Activated CD4-positive, alpha-beta T cell treated with anti-CD3 and anti-CD28 coated beads for 36 hours (primary cell): ENCODE measurements at regions not wholly inside any gene's neighbourhood (a gene's known extent, or its start where the extent isn't known, plus 50 kb on each side); places are given as distances from the start of the nearest gene placed in this dataset.
"Not testable (repeated sequence)": the region's sequence is repeated elsewhere in the genome, so short reads cannot be mapped to it uniquely, and the experiment has no call there.

Experiments
- ATAC-seq: fragments of 200-7000 bp; cut with Tn5 transposase; one replicate; pipeline ENCODE4 v1.10.0; 2021; ENCODE audit warnings: mild to moderate bottlenecking, moderate library complexity
- CTCF ChIA-PET: fragments of 350-600 bp; sonication (Branson Sonifier 250); formaldehyde crosslinking; loops from one replicate; lab custom pipeline; 2021; ENCODE audit warnings: antibody characterized with exemption; lab: Charles Lee
- POLR2A ChIA-PET: fragments of 350-600 bp; sonication (Branson Sonifier 250); formaldehyde crosslinking; loops from one replicate; lab custom pipeline; 2021; ENCODE audit warnings: antibody characterized with exemption, inconsistent platforms; lab: Charles Lee
- DNase-seq: peaks from one replicate; pipeline ENCODE4 v3.0.0-alpha.2; 2020
- H3K27ac Mint-ChIP-seq: one replicate; pipeline ENCODE4 v1.8.0; 2021; ENCODE audit warnings: mixed read lengths
- H3K27me3 Mint-ChIP-seq: one replicate; pipeline ENCODE4 v1.8.0; 2021; ENCODE audit warnings: mixed read lengths
- H3K36me3 Mint-ChIP-seq: one replicate; pipeline ENCODE4 v1.8.0; 2021; ENCODE audit warnings: low read depth, mixed read lengths
- H3K4me1 Mint-ChIP-seq: one replicate; pipeline ENCODE4 v1.8.0; 2021; ENCODE audit warnings: mixed read lengths
- H3K4me3 Mint-ChIP-seq: one replicate; pipeline ENCODE4 v1.8.0; 2021; ENCODE audit warnings: mild to moderate bottlenecking, moderate library complexity, mixed read lengths
- H3K9me3 Mint-ChIP-seq: one replicate; pipeline ENCODE4 v1.8.0; 2021; ENCODE audit warnings: low read depth, mixed read lengths
- intact Hi-C, 2 experiments: fragments of 100-400 bp; cut with DNase I in 1 of 2; cut with micrococcal nuclease in 1 of 2; formaldehyde crosslinking; loops; one replicate each; pipeline versions ENCODE4 v1.14.2 to v1.15.1; 2022 to 2024; cut with DNase I, micrococcal nuclease

DNA sequence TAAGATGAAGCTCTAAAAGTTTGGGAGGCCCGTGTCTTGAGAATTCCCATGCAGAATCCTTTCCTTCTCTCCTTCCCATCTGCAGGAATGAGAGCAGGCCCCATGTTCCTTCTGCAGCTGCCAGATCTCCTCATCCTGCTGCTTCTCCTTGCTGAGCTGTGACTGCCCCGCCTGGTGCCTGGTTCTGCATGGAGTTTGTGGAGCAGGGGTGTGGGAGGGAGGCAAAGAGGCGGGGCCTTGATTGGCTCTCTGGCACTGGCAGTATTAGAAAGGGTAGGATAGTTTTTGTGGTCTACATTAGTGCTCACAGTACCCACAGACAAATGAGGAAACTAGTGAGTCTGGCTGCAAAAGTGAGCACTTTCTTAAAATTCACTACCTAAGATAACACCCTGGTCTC is 91.1 kb upstream of the CLPB start:
- H3K27me3 Mint-ChIP-seq, result no peaks in the 10 kb centered on the region
- ChIA-PET CTCF (interaction anchor here (0.9 kb wide), 2 partner anchors 9 to 62 kb away, joined by 3 to 4 read pairs; no protein-coding TSS in a partner anchor), POLR2A (no interaction called here)
- ATAC-seq, result no peak
- intact Hi-C loops, result no loop called here
- no peak for DNase-seq
- H3K36me3 Mint-ChIP-seq, result no peaks in the 10 kb centered on the region
- H3K27ac Mint-ChIP-seq, result no peak overlapping the region
- peaks cover 6% of the 10 kb centered on the region for H3K4me1 Mint-ChIP-seq
- H3K9me3 Mint-ChIP-seq, result no peaks in the 10 kb centered on the region
- no peak overlapping the region for H3K4me3 Mint-ChIP-seq

DNA sequence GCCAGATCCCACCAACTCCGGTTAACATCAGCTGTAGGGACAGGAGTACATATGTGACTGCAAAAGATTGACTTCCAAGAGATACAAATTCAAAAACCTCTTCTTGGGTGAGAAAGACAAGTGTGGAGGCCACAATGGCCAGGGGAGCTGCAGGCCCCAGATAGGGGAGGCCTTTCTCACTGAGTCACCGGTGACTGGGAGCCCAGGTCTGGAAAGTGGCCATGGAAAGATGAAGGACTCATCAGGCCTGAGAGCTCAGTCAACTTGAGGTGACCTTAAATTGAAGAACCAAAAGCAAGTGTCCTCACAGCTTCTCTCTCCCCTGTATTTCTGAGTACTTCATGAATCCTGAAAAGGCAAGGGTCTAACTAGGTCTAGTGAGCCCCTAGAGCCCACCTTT is 90.4 kb upstream of the CLPB start:
- intact Hi-C loops, result no loop called here
- ATAC-seq, result no peak
- POLR2A ChIA-PET, result no interaction called here
- CTCF ChIA-PET, result interaction anchor here (0.6 to 1.6 kb wide), 4 partner anchors 10 to 257 kb away, joined by 3 to 4 read pairs (median 4); no protein-coding TSS in a partner anchor
- Mint-ChIP-seq H3K27me3 (no peaks in the 10 kb centered on the region), H3K4me1 (peaks cover 12% of the 10 kb centered on the region), H3K36me3 (no peaks in the 10 kb centered on the region), H3K27ac (no peak overlapping the region), H3K9me3 (no peaks in the 10 kb centered on the region), H3K4me3 (no peak overlapping the region)
- DNase-seq, result no peak

DNA sequence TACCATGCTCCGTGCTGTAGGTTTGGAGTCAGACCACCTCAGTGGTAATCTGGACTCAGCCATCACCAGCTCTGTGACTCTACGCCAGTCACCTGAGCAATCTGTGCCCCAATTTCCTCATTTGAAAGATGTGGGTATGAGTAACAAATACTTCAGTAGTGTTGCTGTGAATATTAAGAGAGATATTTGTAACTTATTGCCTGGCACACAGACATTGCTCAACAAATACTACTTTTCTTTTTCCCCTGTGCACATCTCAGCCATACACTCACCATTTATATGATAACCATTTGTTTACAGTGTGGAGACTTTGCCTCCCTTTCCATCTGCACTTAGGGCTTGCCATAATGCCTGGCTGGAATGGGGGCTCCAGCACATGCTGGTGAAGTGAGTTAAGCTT is 89.7 kb upstream of the CLPB start:
- Mint-ChIP-seq H3K4me3 (no peak overlapping the region), H3K4me1 (peaks cover 20% of the 10 kb centered on the region), H3K36me3 (no peaks in the 10 kb centered on the region), H3K9me3 (no peaks in the 10 kb centered on the region), H3K27ac (no peak overlapping the region), H3K27me3 (no peaks in the 10 kb centered on the region)
- intact Hi-C loops, result no loop called here
- ChIA-PET POLR2A (no interaction called here), CTCF (interaction anchor here (1.6 kb wide), 1 partner anchor 76 kb away, joined by 4 read pairs; no protein-coding TSS in a partner anchor)
- no peak for ATAC-seq
- no peak for DNase-seq

DNA sequence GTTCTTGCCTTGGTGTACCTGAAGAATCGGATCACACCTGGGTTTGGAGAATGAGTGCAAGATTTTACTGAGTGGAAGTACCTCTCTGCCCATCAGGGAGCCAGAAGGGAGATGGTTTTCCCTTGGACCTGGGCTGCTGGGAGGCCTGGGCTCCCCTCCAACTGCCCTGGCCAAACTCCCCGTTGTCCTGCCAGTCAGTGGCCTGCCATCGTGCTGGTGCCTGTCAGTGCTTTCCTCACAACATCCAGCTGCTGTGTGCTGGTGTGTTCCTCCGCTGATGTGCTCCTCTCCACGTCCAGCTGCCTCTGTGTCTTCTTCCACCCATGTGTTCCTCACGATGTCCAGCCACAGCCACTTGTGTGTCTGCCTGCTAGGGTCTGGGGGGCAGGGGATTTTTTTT is 87.9 kb upstream of the CLPB start:
- POLR2A ChIA-PET, result no interaction called here
- CTCF ChIA-PET, result no interaction called here
- intact Hi-C loops, result no loop called here
- no peak overlapping the region for H3K27ac Mint-ChIP-seq
- H3K9me3 Mint-ChIP-seq, result no peaks in the 10 kb centered on the region
- H3K36me3 Mint-ChIP-seq, result no peaks in the 10 kb centered on the region
- H3K4me3 Mint-ChIP-seq, result no peak overlapping the region
- no peak for ATAC-seq
- H3K4me1 Mint-ChIP-seq, result peaks cover 21% of the 10 kb centered on the region
- no peak for DNase-seq
- H3K27me3 Mint-ChIP-seq, result no peaks in the 10 kb centered on the region

DNA sequence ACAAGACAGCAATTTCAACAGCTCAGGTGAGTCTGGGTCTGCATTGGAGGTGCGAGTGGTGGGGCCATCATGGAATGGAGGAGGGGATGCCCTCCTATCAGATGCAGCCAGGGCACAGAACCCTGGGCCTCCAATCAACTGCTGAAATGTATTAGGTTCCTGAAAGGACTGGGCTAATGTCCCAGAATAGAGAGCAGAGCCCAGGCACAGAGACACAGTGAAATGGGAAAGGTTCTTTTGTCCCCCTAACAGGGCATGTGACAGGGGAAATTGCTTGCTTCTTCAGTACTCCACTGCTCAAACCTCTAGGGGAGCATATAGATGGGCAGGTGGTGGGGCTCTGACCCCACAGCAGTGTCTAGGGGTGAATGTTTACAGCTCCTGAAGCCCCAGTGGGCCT is 87.3 kb upstream of the CLPB start:
- DNase-seq (no peak), ATAC-seq (no peak)
- H3K4me3 Mint-ChIP-seq, result no peak overlapping the region
- no peaks in the 10 kb centered on the region for H3K27me3 Mint-ChIP-seq
- no peaks in the 10 kb centered on the region for H3K9me3 Mint-ChIP-seq
- intact Hi-C loops, result no loop called here
- no peaks in the 10 kb centered on the region for H3K36me3 Mint-ChIP-seq
- no peak overlapping the region for H3K27ac Mint-ChIP-seq
- peaks cover 21% of the 10 kb centered on the region for H3K4me1 Mint-ChIP-seq
- ChIA-PET CTCF (no interaction called here), POLR2A (no interaction called here)

DNA sequence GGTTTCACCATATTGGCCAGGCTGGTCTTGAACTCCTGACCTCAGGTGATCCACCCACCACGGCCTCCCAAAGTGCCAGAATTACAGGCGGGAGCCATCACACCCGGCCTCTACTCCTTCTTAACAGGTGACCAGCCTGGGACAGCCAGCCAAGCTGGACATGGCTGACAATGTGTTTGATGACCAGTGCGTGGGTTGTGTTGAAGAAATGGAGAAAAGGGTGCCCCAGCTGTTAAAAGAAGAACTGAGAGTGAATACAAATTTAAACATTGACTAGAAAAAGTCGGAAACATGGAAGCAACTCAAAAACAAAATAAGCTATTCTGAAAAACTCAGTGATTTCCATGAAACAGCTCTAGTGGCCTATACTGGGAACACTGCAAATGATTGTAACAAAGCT is 86.5 kb upstream of the CLPB start:
- ChIA-PET POLR2A (no interaction called here), CTCF (interaction anchor here (0.7 to 2.5 kb wide), 4 partner anchors 17 to 767 kb away, joined by 3 to 8 read pairs (median 3); no protein-coding TSS in a partner anchor)
- no peaks in the 10 kb centered on the region for H3K27me3 Mint-ChIP-seq
- intact Hi-C loops, result no loop called here
- H3K36me3 Mint-ChIP-seq, result no peaks in the 10 kb centered on the region
- no peaks in the 10 kb centered on the region for H3K9me3 Mint-ChIP-seq
- no peak overlapping the region for H3K4me3 Mint-ChIP-seq
- ATAC-seq (no peak), DNase-seq (no peak)
- H3K4me1 Mint-ChIP-seq, result peaks cover 21% of the 10 kb centered on the region
- H3K27ac Mint-ChIP-seq, result no peak overlapping the region

DNA sequence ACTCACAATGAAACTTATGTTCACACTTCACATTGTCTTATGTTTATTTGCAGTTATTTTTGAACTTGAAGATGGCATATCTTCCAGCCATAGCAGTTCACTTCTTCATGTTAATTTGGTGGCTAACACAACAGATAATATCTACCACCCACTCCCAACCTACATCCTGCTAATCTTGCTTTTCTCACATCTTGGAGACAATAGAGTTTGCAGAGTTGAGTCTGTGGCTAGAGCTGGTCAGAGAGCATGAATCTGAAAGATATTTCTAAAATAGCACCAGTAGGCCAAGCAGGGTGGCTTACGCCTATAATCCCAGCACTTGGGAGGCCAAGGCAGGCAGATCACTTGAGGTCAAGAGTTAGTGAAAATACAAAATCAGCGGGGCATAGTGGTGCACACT is 85.6 kb upstream of the CLPB start:
- DNase-seq, H3K27me3 Mint-ChIP-seq, intact Hi-C loops, H3K36me3 Mint-ChIP-seq, H3K9me3 Mint-ChIP-seq: not testable (repeated sequence)
- H3K4me3 Mint-ChIP-seq, result peak overlapping the region; percentile 37
- POLR2A ChIA-PET, result interaction anchor here (0.6 kb wide), 1 partner anchor 291 kb away, joined by 3 read pairs; no protein-coding TSS in a partner anchor
- peak overlapping the region; percentile 68 for H3K27ac Mint-ChIP-seq
- peaks cover 21% of the 10 kb centered on the region for H3K4me1 Mint-ChIP-seq
- peak; percentile 78 for ATAC-seq
- CTCF ChIA-PET, result interaction anchor here (1.4 to 2.5 kb wide), 2 partner anchors 18 to 48 kb away, joined by 3 to 8 read pairs; no protein-coding TSS in a partner anchor

DNA sequence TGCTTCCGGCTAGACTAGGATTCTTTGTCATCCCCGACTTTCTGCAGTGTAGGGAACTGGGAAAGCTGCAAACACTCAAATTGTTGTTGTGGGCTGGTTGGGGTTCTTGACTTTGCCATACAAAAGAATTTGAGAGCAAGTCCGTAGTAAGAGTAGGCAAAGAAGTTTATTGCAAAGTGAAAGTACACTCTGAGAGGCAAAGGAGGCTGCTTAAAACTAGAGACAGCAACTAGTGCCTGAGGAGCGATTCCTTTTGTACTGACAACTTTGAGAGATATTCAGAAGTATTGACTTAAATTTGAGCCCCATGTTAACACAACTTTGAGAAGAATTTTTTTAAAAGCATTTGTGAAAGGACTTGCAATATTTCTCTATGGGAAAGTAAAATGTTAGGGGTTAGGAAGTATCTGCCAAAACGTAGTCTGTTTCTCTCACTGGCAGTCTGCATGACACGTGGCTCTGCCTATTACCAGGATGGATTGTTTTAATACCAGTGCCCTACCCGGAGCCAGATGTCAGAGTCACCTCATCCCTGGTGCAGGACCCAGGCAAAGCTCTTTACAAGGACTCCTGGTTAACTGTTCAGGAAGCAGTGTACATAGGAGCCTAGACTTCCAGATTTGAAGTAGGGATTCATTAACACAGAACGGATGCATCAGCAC is 85.0 kb upstream of the CLPB start:
- H3K4me3 Mint-ChIP-seq, result peak overlapping the region; percentile 37
- ChIA-PET POLR2A (no interaction called here), CTCF (interaction anchor here (1.4 to 2.5 kb wide), 2 partner anchors 19 to 48 kb away, joined by 3 to 8 read pairs; no protein-coding TSS in a partner anchor)
- peak overlapping the region; percentile 68 for H3K27ac Mint-ChIP-seq
- intact Hi-C loops, result no loop called here
- H3K4me1 Mint-ChIP-seq, result peaks cover 21% of the 10 kb centered on the region
- no peaks in the 10 kb centered on the region for H3K36me3 Mint-ChIP-seq
- no peaks in the 10 kb centered on the region for H3K9me3 Mint-ChIP-seq
- DNase-seq (peak; percentile 16), ATAC-seq (peak; percentile 59)
- H3K27me3 Mint-ChIP-seq, result no peaks in the 10 kb centered on the region

DNA sequence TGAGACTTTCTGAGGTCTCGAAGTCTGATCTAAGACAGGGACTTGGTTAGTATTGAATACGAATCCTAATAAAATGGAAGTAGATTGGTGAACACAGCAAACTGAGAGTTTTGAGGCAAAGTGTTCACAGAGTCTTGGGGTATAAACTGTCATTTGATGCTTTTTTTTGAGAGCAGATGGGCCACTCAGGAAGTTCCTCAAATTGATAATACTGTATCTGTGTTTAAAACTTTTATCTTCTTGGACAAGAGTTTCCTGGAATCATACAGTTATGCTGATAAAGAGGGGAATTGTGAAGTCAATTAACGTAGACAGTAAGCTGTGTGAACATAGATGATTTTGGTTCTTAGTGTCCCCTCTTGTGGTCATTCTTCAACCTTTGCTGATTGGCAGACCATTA is 80.0 kb upstream of the CLPB start:
- Mint-ChIP-seq H3K27me3 (no peaks in the 10 kb centered on the region), H3K4me3 (no peak overlapping the region), H3K9me3 (peaks cover 12% of the 10 kb centered on the region), H3K4me1 (peaks cover 4% of the 10 kb centered on the region), H3K27ac (no peak overlapping the region), H3K36me3 (peaks cover 7% of the 10 kb centered on the region)
- ChIA-PET POLR2A (no interaction called here), CTCF (interaction anchor here (1.5 kb wide), 1 partner anchor 31 kb away, joined by 3 read pairs; no protein-coding TSS in a partner anchor)
- intact Hi-C loops, result no loop called here
- ATAC-seq (no peak), DNase-seq (no peak)

DNA sequence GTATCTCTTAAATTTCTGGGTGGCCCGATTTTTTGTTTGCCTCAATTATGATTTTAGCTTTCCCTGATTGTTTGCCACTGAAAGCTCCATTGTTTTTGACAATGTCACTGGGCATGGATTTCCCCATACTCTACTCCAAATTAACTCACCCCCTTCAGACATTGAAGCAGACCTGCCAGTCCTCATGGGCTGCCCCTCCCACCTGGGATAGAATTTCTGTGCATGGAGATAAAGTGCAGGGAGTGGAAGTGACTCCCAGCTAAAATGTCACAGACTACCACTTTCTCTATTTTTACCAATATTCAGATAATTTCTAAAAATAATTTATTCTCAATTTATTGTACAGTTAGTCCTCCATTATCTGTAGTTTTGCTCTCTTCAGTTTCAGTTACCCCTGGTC is 79.1 kb upstream of the CLPB start:
- ChIA-PET CTCF (interaction anchor here (0.7 to 1.5 kb wide), 3 partner anchors 30 to 70 kb away, joined by 3 read pairs; no protein-coding TSS in a partner anchor), POLR2A (no interaction called here)
- DNase-seq (no peak), ATAC-seq (no peak)
- Mint-ChIP-seq H3K27ac (no peak overlapping the region), H3K27me3 (no peaks in the 10 kb centered on the region), H3K4me3 (no peak overlapping the region), H3K36me3 (peaks cover 7% of the 10 kb centered on the region), H3K9me3 (peaks cover 12% of the 10 kb centered on the region), H3K4me1 (no peaks in the 10 kb centered on the region)
- intact Hi-C loops, result no loop called here

DNA sequence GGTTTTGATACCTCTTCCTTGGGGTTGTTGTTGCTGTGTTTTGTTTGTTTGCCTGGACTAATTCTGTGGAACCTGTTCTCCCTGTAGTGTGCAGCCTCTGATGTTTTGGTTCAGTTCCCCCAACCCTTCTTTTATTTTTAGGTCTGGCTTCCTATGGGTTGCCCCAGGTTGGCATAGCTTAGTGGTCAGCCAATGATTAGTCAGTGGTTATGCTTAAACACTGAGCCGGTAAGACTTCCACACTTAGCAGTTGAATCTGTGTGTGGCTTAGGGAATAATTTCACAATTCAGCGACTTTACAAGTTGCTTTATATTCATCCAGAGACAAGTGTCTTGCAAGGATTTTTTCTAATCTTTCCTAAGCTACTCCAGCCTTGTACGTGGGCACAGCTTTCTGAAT is 78.6 kb upstream of the CLPB start:
- Mint-ChIP-seq H3K9me3 (peaks cover 12% of the 10 kb centered on the region), H3K36me3 (peaks cover 7% of the 10 kb centered on the region), H3K27me3 (no peaks in the 10 kb centered on the region), H3K4me3 (no peak overlapping the region), H3K27ac (no peak overlapping the region), H3K4me1 (no peaks in the 10 kb centered on the region)
- intact Hi-C loops, result no loop called here
- ATAC-seq, result no peak
- ChIA-PET POLR2A (no interaction called here), CTCF (interaction anchor here (0.7 to 1.5 kb wide), 3 partner anchors 30 to 71 kb away, joined by 3 read pairs; no protein-coding TSS in a partner anchor)
- DNase-seq, result no peak

DNA sequence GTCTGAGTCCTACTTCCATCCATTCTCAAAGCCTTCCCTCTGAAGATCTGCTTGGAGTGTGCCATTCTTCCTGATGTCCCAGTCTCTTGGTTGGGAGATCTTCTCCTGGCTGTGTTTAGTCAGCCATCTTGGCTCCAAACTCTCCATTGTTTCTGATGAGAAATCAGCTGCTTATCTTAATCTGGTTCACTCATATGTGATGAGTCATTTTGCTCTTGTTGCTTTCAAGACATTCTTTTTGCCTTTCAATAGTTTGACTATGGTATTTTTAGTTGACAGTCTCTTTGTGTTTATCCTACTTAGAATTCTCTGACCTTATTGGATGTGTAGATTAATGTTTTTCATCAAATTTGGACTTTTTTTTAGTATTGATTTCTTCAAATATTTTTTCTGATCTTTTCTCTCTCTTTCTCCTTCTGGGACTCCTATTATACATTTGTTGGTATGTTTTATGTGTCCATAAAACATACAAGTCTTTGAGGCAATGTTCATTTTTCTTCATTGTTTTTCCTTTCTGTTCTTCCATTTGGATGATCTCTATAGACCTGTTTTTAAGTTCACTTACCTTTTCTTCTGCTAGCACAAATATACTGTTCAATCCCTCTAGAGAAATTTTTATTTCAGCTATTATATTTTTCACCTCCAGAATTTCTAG is 77.2 kb upstream of the CLPB start:
- intact Hi-C loops, result no loop called here
- ATAC-seq (no peak), DNase-seq (no peak)
- Mint-ChIP-seq H3K4me1 (no peaks in the 10 kb centered on the region), H3K27ac (no peak overlapping the region), H3K36me3 (peaks cover 7% of the 10 kb centered on the region), H3K4me3 (no peak overlapping the region), H3K9me3 (peaks cover 12% of the 10 kb centered on the region), H3K27me3 (no peaks in the 10 kb centered on the region)
- ChIA-PET POLR2A (no interaction called here), CTCF (no interaction called here)
